GM23338 (cell line): ENCODE measurements at regions not wholly inside any gene's neighbourhood (a gene's known extent, or its start where the extent isn't known, plus 50 kb on each side); places are given as distances from the start of the nearest gene placed in this dataset.

Experiments used
- ATAC-seq: fragments of 200-7000 bp; cut with Tn5 transposase; 3 replicates; pipeline ENCODE4 v1.9.1; 2020
- DNase-seq: peaks from one replicate; pipeline ENCODE4 v3.0.0-alpha.2; 2015; ENCODE audit warnings: low spot score
- H2AFZ ChIP-seq: fragments of 200-600 bp; sonication (generic); 2 replicates; pipeline ENCODE4 v1.8.0; 2016; ENCODE audit warnings: antibody characterized with exemption, mild to moderate bottlenecking, moderate library complexity
- H3F3A ChIP-seq: fragments of 200-600 bp; sonication (generic); replicated peaks from 2 replicates; pipeline ENCODE4 v1.8.0; 2017; ENCODE audit warnings: antibody characterized with exemption, mixed run types, low read depth
- H3K27ac ChIP-seq: fragments of 200-600 bp; sonication (generic); 2 replicates; pipeline ENCODE4 v1.6.1; 2016; ENCODE audit warnings: low read depth
- H3K27me3 ChIP-seq: fragments of 200-600 bp; sonication (generic); 2 replicates; pipeline ENCODE4 v1.8.0; 2016; ENCODE audit warnings: mild to moderate bottlenecking, mixed run types, moderate library complexity; ENCODE audit not compliant: insufficient read depth
- H3K36me3 ChIP-seq: fragments of 200-600 bp; sonication (generic); 2 replicates; pipeline ENCODE4 v1.8.0; 2016; ENCODE audit warnings: mild to moderate bottlenecking; ENCODE audit not compliant: insufficient read depth
- H3K4me1 ChIP-seq: fragments of 200-600 bp; sonication (generic); 2 replicates; pipeline ENCODE4 v1.8.0; 2016; ENCODE audit warnings: mild to moderate bottlenecking, moderate library complexity; ENCODE audit not compliant: insufficient read depth
- H3K4me2 ChIP-seq: fragments of 200-600 bp; sonication (generic); 2 replicates; pipeline ENCODE4 v1.7.1; 2017; ENCODE audit warnings: mixed run types
- H3K4me3 ChIP-seq: fragments of 200-600 bp; sonication (generic); 2 replicates; pipeline ENCODE4 v1.6.1; 2016; ENCODE audit warnings: mixed run types
- H3K79me2 ChIP-seq: fragments of 200-600 bp; sonication (generic); replicated peaks from 2 replicates; pipeline ENCODE4 v1.8.0; 2017; ENCODE audit warnings: mild to moderate bottlenecking; ENCODE audit not compliant: insufficient read depth
- H3K9me2 ChIP-seq: fragments of 200-600 bp; sonication (generic); 2 replicates; pipeline ENCODE4 v1.8.0; 2017; ENCODE audit not compliant: insufficient read depth
- H4K20me1 ChIP-seq: fragments of 200-600 bp; sonication (generic); replicated peaks from 2 replicates; pipeline ENCODE4 v1.8.0; 2017; ENCODE audit warnings: mild to moderate bottlenecking; ENCODE audit not compliant: insufficient read depth
- H3K27ac Mint-ChIP-seq: 2 replicates; pipeline ENCODE4 v1.8.0; 2020; ENCODE audit warnings: inconsistent platforms, mild to moderate bottlenecking, moderate library complexity, mixed read lengths
- H3K27me3 Mint-ChIP-seq: 3 replicates; pipeline ENCODE4 v1.8.0; 2022; ENCODE audit warnings: low read depth, mild to moderate bottlenecking, moderate library complexity, mixed read lengths, inconsistent platforms; ENCODE audit not compliant: insufficient read depth, poor library complexity
- H3K36me3 Mint-ChIP-seq: 3 replicates; pipeline ENCODE4 v1.8.0; 2021; ENCODE audit warnings: low read depth, mild to moderate bottlenecking, inconsistent platforms, moderate library complexity, mixed read lengths
- H3K4me1 Mint-ChIP-seq: 3 replicates; pipeline ENCODE4 v1.8.0; 2020; ENCODE audit warnings: mild to moderate bottlenecking, inconsistent platforms, mixed read lengths
- H3K4me3 Mint-ChIP-seq: 3 replicates; pipeline ENCODE4 v1.8.0; 2021; ENCODE audit warnings: moderate library complexity, mild to moderate bottlenecking, inconsistent platforms, mixed read lengths
- H3K9me3 Mint-ChIP-seq: 3 replicates; pipeline ENCODE4 v1.8.0; 2020; ENCODE audit warnings: moderate library complexity, mild to moderate bottlenecking, inconsistent platforms, mixed read lengths
- CREB1 ChIP-seq: fragments of 250-450 bp; sonication (Bioruptor Pico); IDR thresholded peaks from 2 replicates; pipeline ENCODE4 v1.5.0; 2020; ENCODE audit warnings: low read depth, mild to moderate bottlenecking, moderate library complexity
- CTCF ChIP-seq, 2 experiments: fragments of 200-600 bp in 1 of 2; sonication (generic) in 1 of 2; conservative IDR thresholded peaks; 2 replicates each; pipeline versions ENCODE4 v1.5.1 to v1.6.1; 2016 to 2017; ENCODE audit warnings: antibody characterized with exemption in 2 of 2, low read depth in 2 of 2, mild to moderate bottlenecking in 2 of 2, moderate library complexity in 1 of 2
- ETS1 ChIP-seq: IDR thresholded peaks from 2 replicates; pipeline ENCODE4 v1.6.1; 2016; ENCODE audit warnings: antibody characterized with exemption
- EZH2 ChIP-seq: fragments of 200-600 bp; sonication (generic); IDR thresholded peaks from one replicate; pipeline ENCODE4 v1.8.0; 2017; ENCODE audit warnings: antibody characterized with exemption, mild to moderate bottlenecking, low read depth; ENCODE audit not compliant: unreplicated experiment
- EZH2phosphoT487 ChIP-seq: fragments of 200-600 bp; sonication (generic); IDR thresholded peaks from one replicate; pipeline ENCODE4 v1.8.1; 2018; ENCODE audit warnings: antibody characterized with exemption; ENCODE audit not compliant: unreplicated experiment
- POLR2AphosphoS5 ChIP-seq: IDR thresholded peaks from 2 replicates; pipeline ENCODE4 v1.6.1; 2016; ENCODE audit warnings: antibody characterized with exemption, low read depth
- STAT1 ChIP-seq: IDR thresholded peaks from one replicate; pipeline ENCODE4 v1.6.1; 2016; ENCODE audit warnings: antibody characterized with exemption; ENCODE audit not compliant: unreplicated experiment
- ZNF114 ChIP-seq: fragments of 250-450 bp; sonication (Bioruptor Pico); IDR thresholded peaks from 2 replicates; pipeline ENCODE4 v1.5.0; 2020; ENCODE audit warnings: mild to moderate bottlenecking, moderate library complexity

- Histone ChIP-seq H2AFZ (peak overlapping the region; percentile 64; the same call in 1 of the 2 replicates), H3K79me2 (no peaks in the 10 kb centered on the region), H3K4me1 (no peaks in the 10 kb centered on the region), H3K27me3 (no peaks in the 10 kb centered on the region), H3F3A (no peaks in the 10 kb centered on the region), H3K4me2 (no peak overlapping the region), H4K20me1 (no peaks in the 10 kb centered on the region), H3K27ac (no peak overlapping the region), H3K4me3 (no peak overlapping the region), H3K36me3 (no peaks in the 10 kb centered on the region), H3K9me2 (no peaks in the 10 kb centered on the region; the same call in 1 of the 2 replicates)
- H3K27ac Mint-ChIP-seq = no peak overlapping the region
- peaks cover 4% of the 10 kb centered on the region; the same call in 2 of the 3 replicates for H3K9me3 Mint-ChIP-seq
- H3K4me1 Mint-ChIP-seq = no peaks in the 10 kb centered on the region
- ATAC-seq (no peak), DNase-seq (no peak)
- no peak overlapping the region for H3K4me3 Mint-ChIP-seq
- TF ChIP-seq CTCF (conservative IDR thresholded peaks at IDR 0.05; ENCODE audit: low read depth in 2 of 2) (no peak), POLR2AphosphoS5 (no peak), CREB1 (CRISPR knock-in tag) (no peak), STAT1 (no peak), EZH2phosphoT487 (no peak), ETS1 (no peak), EZH2 (no peak), ZNF114 (CRISPR knock-in tag) (no peak)
- H3K27me3 Mint-ChIP-seq = no peaks in the 10 kb centered on the region
- 0 out of 3 replicates have a peak, but pooled peaks cover 3% of the 10 kb centered on the region for H3K36me3 Mint-ChIP-seq
Measured at GRCh38 chr10:61172182-61172926, 228.4 kb upstream of the RHOBTB1 start.

GRCh38 chr10:61170594-61170993 is 226.6 kb upstream of the RHOBTB1 start:
- Histone ChIP-seq H3K36me3 (no peaks in the 10 kb centered on the region), H3K27me3 (no peaks in the 10 kb centered on the region), H3K4me2 (no peak overlapping the region), H3K9me2 (no peaks in the 10 kb centered on the region), H4K20me1 (no peaks in the 10 kb centered on the region), H3F3A (no peaks in the 10 kb centered on the region), H3K27ac (no peak overlapping the region), H3K4me1 (no peaks in the 10 kb centered on the region), H3K4me3 (no peak overlapping the region), H2AFZ (0 out of 2 replicates have a peak overlapping the region, but pooled peaks have one; percentile 26), H3K79me2 (no peaks in the 10 kb centered on the region)
- ATAC-seq (no peak), DNase-seq (no peak)
- H3K27ac Mint-ChIP-seq = no peak overlapping the region
- H3K9me3 Mint-ChIP-seq = peaks cover 4% of the 10 kb centered on the region; the same call in 2 of the 3 replicates
- H3K36me3 Mint-ChIP-seq = 0 out of 3 replicates have a peak, but pooled peaks cover 3% of the 10 kb centered on the region
- TF ChIP-seq STAT1 (no peak), EZH2 (no peak)
- no peak overlapping the region for H3K4me3 Mint-ChIP-seq
- H3K4me1 Mint-ChIP-seq = no peaks in the 10 kb centered on the region
- H3K27me3 Mint-ChIP-seq = no peaks in the 10 kb centered on the region
